ACC112 (cell line): ENCODE measurements at regions not wholly inside any gene's neighbourhood (a gene's known extent, or its start where the extent isn't known, plus 50 kb on each side); places are given as distances from the start of the nearest gene placed in this dataset.

ENCODE experiments used
- H2AFZ ChIP-seq: fragments of 200-600 bp; sonication (generic); one replicate; pipeline ENCODE4 v1.6.0; 2017; ENCODE audit warnings: antibody characterized with exemption, low read length; ENCODE audit not compliant: unreplicated experiment
- H3K27ac ChIP-seq: fragments of 200-600 bp; sonication (generic); 2 replicates; pipeline ENCODE4 v1.5.1; 2014; ENCODE audit warnings: low read depth, mild to moderate bottlenecking, antibody characterized with exemption, low read length, moderate library complexity
- H3K27me3 ChIP-seq: fragments of 200-600 bp; sonication (generic); 2 replicates; pipeline ENCODE4 v1.6.1; 2014; ENCODE audit warnings: mild to moderate bottlenecking, antibody characterized with exemption, low read length, moderate library complexity, mixed read lengths; ENCODE audit not compliant: insufficient read depth
- H3K36me3 ChIP-seq: fragments of 200-600 bp; sonication (generic); 2 replicates; pipeline ENCODE4 v1.6.1; 2016; ENCODE audit warnings: mild to moderate bottlenecking, antibody characterized with exemption, low read length, moderate library complexity, mixed read lengths; ENCODE audit not compliant: insufficient read depth
- H3K4me1 ChIP-seq: fragments of 200-600 bp; sonication (generic); one replicate; pipeline ENCODE4 v1.6.1; 2016; ENCODE audit warnings: low read length, mixed read lengths; ENCODE audit not compliant: insufficient read depth, unreplicated experiment, control insufficient read depth
- H3K4me3 ChIP-seq: fragments of 200-600 bp; sonication (generic); 2 replicates; pipeline ENCODE4 v1.5.1; 2014; ENCODE audit warnings: mild to moderate bottlenecking, low read depth, low read length
- H3K79me2 ChIP-seq: fragments of 200-600 bp; sonication (generic); one replicate; pipeline ENCODE4 v1.6.0; 2016; ENCODE audit warnings: low read length; ENCODE audit not compliant: control insufficient read depth, unreplicated experiment, insufficient read depth

DNA sequence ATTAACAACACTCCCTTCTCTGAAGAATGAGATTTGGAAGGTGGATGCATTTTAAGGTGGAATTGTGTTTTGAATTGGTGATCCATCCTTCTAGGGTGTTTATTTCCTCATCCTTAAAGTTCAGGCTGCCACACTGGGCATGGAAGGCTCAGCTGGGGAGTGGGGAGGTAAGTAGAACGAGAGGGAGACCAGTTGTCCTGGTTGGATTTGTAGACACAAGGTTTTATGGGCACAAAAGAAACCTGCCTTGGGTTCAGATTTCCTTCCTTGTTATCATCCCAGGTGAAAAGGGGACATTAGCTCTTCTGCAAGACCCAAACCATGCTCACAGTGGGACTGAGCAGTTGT, 101.0 kb upstream of the SIX3 start:
- H3K79me2 ChIP-seq = no peaks in the 10 kb centered on the region
- H2AFZ ChIP-seq = no peak overlapping the region
- H3K36me3 ChIP-seq = no peaks in the 10 kb centered on the region
- H3K4me1 ChIP-seq = no peaks in the 10 kb centered on the region
- H3K27ac ChIP-seq = no peak overlapping the region
- peaks cover 35% of the 10 kb centered on the region for H3K27me3 ChIP-seq
- no peak overlapping the region for H3K4me3 ChIP-seq

DNA sequence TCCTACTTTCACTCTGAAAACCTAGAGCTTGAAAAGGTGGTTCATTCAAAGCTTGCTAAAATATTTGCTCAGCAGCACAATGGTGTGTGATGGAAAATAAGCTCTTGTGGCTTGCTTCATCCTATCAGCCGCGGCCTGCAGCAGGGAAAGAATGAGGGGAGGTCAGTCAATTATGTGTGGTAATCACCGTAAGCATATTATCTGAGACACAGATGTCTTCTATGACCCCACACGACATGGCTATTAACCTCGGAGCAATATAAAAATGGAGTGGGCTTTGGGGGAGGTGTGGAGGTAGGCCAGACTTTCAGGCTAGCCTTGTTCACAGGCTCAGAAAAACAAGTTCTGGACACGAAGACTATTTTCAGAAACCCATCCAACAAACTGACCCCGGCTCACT, 98.4 kb upstream of the SIX3 start:
- Histone ChIP-seq H3K27me3 (peaks cover 43% of the 10 kb centered on the region), H3K36me3 (no peaks in the 10 kb centered on the region), H3K4me1 (no peaks in the 10 kb centered on the region), H3K4me3 (no peak overlapping the region), H3K27ac (no peak overlapping the region), H3K79me2 (no peaks in the 10 kb centered on the region), H2AFZ (no peak overlapping the region)

DNA sequence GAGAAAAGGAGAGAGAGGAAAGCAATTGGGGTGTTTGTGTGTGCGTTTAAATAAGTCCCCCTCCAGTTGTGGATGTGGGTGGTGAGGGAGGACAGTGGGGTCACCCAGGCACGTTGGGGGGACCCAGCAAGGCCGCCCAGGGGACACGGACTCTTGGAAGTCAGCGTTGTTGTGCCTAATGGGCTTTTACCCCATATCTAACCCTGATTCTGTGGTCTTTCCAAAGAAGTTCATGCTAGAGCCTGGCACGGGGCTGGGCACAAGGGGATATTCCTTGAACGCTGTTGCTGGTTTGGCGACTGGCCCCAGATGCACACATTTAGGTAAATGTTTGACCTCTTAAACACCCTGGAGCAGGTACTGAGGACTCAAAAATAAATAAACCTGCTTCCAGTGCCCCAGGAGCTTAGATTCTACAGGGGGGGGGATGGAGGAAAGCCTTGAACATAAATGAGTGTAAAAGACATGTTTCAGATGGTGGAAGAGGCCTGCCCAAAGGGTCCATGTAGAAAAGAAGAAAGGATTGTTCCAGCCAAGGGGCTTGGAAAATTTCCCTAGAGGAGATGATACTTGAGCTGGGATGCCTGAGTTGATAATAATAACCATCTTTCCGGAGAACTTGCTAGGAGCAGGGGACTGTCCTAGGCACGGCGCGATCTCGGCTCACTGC, 97.7 kb upstream of the SIX3 start:
- Histone ChIP-seq H3K27ac (no peak overlapping the region), H3K27me3 (peaks cover 50% of the 10 kb centered on the region), H3K79me2 (no peaks in the 10 kb centered on the region), H3K4me1 (no peaks in the 10 kb centered on the region), H3K4me3 (no peak overlapping the region), H2AFZ (no peak overlapping the region), H3K36me3 (no peaks in the 10 kb centered on the region)

DNA sequence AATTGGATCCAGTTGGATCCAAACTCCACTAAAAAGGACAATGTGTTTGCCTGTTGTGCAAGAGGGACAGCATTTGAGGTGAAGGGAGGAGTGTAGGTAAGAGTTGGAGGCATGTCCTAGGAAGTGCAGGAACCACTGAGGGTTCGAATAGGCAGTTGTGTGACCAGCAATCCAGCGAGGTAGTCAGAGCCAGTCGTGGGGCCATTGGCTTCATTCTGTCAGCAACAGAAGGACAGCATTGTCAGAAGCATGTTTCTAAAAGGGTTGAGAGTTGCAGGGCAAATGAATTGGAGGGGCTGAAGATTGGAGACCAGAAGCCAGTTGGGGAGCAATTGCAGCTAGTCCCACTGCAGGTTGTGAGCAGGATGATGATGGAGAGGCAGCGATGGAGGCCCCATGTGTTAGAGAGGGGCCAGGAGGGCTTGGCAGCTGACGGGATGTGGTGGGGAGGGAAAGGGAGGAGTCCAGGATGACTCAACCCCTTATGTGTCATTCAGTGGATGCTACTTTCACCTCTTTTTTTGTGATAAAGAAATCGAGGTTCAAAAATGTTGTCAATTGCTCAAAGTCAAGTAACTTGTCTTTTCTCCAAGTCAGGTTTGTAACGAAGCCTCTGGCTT, 96.7 kb upstream of the SIX3 start:
- no peak overlapping the region for H2AFZ ChIP-seq
- no peaks in the 10 kb centered on the region for H3K36me3 ChIP-seq
- H3K27ac ChIP-seq = no peak overlapping the region
- peaks cover 56% of the 10 kb centered on the region for H3K27me3 ChIP-seq
- H3K79me2 ChIP-seq = no peaks in the 10 kb centered on the region
- no peaks in the 10 kb centered on the region for H3K4me1 ChIP-seq
- no peak overlapping the region for H3K4me3 ChIP-seq

DNA sequence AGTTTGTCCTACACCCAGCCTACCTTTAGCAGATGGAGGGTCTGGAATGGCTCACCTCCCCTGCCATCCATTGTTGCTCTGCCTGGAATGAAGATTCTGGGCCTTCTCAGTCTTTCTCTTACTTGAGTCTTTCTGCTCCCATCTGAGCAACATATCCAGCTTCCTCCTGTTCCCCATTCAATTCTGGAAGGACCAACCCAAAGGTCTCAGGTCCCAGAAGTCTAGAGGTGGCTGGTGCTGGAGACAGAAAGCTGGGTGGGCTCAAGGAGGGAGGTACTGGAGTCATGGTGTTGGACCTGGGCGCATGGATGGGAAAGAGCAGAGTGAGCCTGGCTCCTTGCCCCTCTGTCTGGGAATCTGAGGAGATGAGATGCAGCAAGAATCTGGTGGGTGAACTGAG, 93.5 kb upstream of the SIX3 start:
- Histone ChIP-seq H3K27me3 (peaks cover 62% of the 10 kb centered on the region), H3K36me3 (no peaks in the 10 kb centered on the region), H3K27ac (no peak overlapping the region), H3K4me1 (no peaks in the 10 kb centered on the region), H3K79me2 (no peaks in the 10 kb centered on the region), H3K4me3 (no peak overlapping the region), H2AFZ (no peak overlapping the region)

DNA sequence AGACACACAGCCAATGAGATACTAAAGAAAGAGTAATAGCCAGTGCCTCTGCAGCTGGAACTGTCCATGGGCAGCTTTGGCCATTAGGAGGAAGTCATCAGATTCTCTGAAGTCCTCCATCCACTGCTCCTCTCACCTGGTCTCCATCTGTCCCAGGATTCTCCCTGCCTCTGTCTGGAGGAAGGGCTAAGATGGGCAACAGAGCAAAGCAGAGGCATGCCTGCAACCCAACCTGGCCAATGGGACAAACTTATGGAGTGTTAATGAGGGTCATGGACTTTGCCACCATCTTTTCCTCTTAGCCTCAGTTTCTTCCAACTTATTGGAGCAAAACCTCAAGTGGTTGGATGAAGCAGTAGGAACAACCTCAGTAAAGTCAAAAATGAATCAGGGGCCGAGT, 91.5 kb upstream of the SIX3 start:
- Histone ChIP-seq H3K27ac (no peak overlapping the region), H3K27me3 (peaks cover 73% of the 10 kb centered on the region), H3K36me3 (no peaks in the 10 kb centered on the region), H2AFZ (no peak overlapping the region), H3K4me1 (no peaks in the 10 kb centered on the region), H3K4me3 (no peak overlapping the region), H3K79me2 (no peaks in the 10 kb centered on the region)

DNA sequence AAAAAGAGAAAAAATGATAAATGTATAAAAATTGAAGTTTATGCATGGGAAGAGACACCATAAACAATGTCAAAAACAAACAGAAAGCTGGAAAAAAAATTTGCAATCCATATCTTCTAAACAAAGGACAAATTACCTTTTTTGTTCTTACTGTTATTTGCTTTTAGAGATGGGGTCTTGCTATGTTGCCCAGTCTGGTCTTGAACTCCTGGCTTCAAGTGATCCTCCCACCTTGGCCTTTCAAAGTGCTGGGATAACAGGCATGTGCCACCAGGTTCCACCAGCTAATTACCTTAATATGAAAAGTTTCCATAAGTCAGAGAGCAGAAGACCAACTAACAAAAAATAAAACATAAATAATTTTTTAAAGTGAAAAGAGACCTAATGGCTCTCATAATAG, 90.0 kb upstream of the SIX3 start:
- H3K36me3 ChIP-seq = no peaks in the 10 kb centered on the region
- no peak overlapping the region for H3K4me3 ChIP-seq
- peaks cover 86% of the 10 kb centered on the region for H3K27me3 ChIP-seq
- no peak overlapping the region for H2AFZ ChIP-seq
- no peaks in the 10 kb centered on the region for H3K79me2 ChIP-seq
- no peaks in the 10 kb centered on the region for H3K4me1 ChIP-seq
- H3K27ac ChIP-seq = no peak overlapping the region

DNA sequence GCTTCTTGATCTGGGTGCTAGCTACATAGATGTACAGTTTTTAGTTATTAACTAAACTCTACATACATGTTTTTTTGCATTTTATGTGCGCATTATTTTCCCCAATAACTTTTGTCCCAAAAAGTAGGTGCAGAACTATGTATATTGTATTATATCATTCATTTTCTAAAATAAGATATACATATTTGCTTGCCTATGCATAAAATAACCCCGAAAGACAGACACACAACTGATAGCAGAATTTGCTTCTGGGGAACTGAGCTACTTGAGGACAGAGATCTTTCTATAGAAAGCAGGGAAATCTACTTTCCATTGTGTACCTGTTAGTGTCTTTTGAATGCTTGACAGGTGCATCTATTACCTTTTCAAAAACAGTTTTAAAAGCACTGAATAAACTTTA, 88.9 kb upstream of the SIX3 start:
- Histone ChIP-seq H2AFZ (no peak overlapping the region), H3K27ac (no peak overlapping the region), H3K36me3 (no peaks in the 10 kb centered on the region), H3K27me3 (peaks cover 94% of the 10 kb centered on the region), H3K79me2 (no peaks in the 10 kb centered on the region), H3K4me3 (no peak overlapping the region), H3K4me1 (no peaks in the 10 kb centered on the region)

DNA sequence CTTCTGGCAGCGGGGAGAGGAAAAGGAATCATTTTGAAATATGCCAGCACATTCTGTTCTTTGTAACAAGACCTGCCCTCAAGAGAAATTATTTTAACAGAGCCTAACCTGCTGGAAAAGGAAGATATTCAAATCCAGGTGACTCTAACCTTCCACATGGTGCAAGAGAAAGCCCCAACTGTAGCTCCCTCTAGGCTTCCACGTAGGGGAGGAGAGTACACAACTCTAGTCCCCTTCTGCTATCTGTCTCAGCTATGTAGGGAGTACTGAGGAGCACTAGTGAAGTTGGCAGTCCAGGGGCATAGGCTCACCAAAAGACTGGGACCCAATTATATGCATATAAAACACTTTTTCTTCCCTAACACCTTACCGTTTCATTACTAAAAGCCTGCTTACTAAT, 82.2 kb upstream of the SIX3 start:
- Histone ChIP-seq H3K27me3 (peaks cover 90% of the 10 kb centered on the region), H3K4me1 (no peaks in the 10 kb centered on the region), H3K36me3 (no peaks in the 10 kb centered on the region), H3K79me2 (no peaks in the 10 kb centered on the region), H3K4me3 (no peak overlapping the region), H2AFZ (no peak overlapping the region), H3K27ac (no peak overlapping the region)

DNA sequence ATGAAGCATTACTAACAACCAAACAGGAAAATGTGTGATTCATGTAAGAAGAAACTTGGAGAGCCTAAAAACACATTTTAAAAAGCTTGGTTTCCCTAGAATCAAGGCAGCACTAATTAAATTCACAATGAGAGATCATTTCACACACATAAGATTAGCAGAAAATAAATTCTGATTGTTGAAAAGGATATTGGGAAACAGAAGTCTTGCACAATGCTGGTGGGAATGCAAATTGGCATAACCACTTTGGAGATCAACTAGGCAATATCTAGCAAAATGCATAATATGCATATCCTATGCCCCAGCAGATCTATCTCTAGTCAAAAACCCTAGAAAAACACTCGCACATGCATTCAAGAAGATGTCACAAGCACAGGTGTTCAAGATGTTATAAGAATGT, 75.3 kb upstream of the SIX3 start:
- Histone ChIP-seq H3K27ac (no peak overlapping the region), H3K79me2 (no peaks in the 10 kb centered on the region), H2AFZ (no peak overlapping the region), H3K27me3 (peaks cover 94% of the 10 kb centered on the region), H3K4me3 (no peak overlapping the region), H3K4me1 (no peaks in the 10 kb centered on the region), H3K36me3 (no peaks in the 10 kb centered on the region)

DNA sequence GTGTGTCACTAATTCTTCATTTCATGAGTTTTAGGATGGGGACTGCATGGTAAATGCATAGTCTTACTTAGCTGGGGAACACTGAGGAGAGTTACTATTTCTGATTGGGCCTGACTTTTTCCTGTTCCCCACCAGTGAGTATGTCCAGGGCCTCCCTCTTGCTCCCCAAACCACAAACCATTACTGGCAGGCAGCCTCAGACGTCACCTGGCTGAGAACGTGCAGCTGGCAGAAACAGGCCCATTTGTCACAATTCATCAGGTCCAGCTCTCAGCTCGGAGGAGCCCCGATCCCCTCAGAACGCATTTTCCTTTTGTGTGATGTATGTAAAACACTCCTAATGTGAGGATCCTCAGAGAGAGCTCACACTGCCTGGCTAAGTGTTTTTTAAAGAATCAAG, 71.7 kb upstream of the SIX3 start:
- Histone ChIP-seq H3K36me3 (no peaks in the 10 kb centered on the region), H3K27me3 (peaks cover 91% of the 10 kb centered on the region), H2AFZ (no peak overlapping the region), H3K27ac (no peak overlapping the region), H3K4me1 (no peaks in the 10 kb centered on the region), H3K79me2 (no peaks in the 10 kb centered on the region), H3K4me3 (no peak overlapping the region)
